Lower lobe of right lung (tissue), 2 donors: ENCODE measurements at regions not wholly inside any gene's neighbourhood (a gene's known extent, or its start where the extent isn't known, plus 50 kb on each side); places are given as distances from the start of the nearest gene placed in this dataset.

Experiments
- ATAC-seq, 2 donors: fragments of 200-7000 bp; cut with Tn5 transposase; one replicate each; pipeline ENCODE4 v1.9.1; 2020 to 2022; ENCODE audit warnings: mild to moderate bottlenecking in 2 of 2, moderate library complexity in 2 of 2
- DNase-seq: peaks from one replicate; pipeline ENCODE4 v3.0.0-alpha.2; 2020
- H3K27ac ChIP-seq: fragments of 200-600 bp; one replicate; pipeline ENCODE4 v1.8.0; 2022
- H3K27me3 ChIP-seq: fragments of 200-600 bp; one replicate; pipeline ENCODE4 v1.8.0; 2022; ENCODE audit warnings: low read depth
- H3K36me3 ChIP-seq: fragments of 200-600 bp; one replicate; pipeline ENCODE4 v1.8.0; 2022; ENCODE audit warnings: mild to moderate bottlenecking
- H3K4me1 ChIP-seq: fragments of 200-600 bp; one replicate; pipeline ENCODE4 v1.8.0; 2022
- H3K4me3 ChIP-seq: fragments of 200-600 bp; one replicate; pipeline ENCODE4 v1.8.0; 2022; ENCODE audit warnings: mild to moderate bottlenecking
- H3K9me3 ChIP-seq: fragments of 200-600 bp; one replicate; pipeline ENCODE4 v1.8.0; 2022
- CTCF ChIP-seq: fragments of 200-600 bp; IDR thresholded peaks from one replicate; pipeline ENCODE4 v1.8.0; 2022; ENCODE audit warnings: antibody characterized with exemption, mild to moderate bottlenecking
- intact Hi-C: fragments of 100-400 bp; cut with DNase I; formaldehyde crosslinking; loops from one replicate; pipeline ENCODE4 v1.11.0; 2022
- donor health status: DM: no; HTN: yes; CAD: no; lungs with severe emphysema.

GRCh38 chr12:41910578-41911320 is 233.9 kb downstream of the GXYLT1 start:
- H3K36me3 ChIP-seq, result no peaks in the 10 kb centered on the region
- no peaks in the 10 kb centered on the region for H3K27me3 ChIP-seq
- H3K27ac ChIP-seq, result no peak overlapping the region
- DNase-seq, result no peak
- intact Hi-C loops, result no loop called here
- H3K9me3 ChIP-seq, result no peaks in the 10 kb centered on the region
- no peak overlapping the region for H3K4me3 ChIP-seq
- TF ChIP-seq CTCF, result no peak
- no peak for ATAC-seq
- no peaks in the 10 kb centered on the region for H3K4me1 ChIP-seq

- intact Hi-C loops, result no loop called here
- Histone ChIP-seq H3K27ac (no peak overlapping the region), H3K9me3 (no peaks in the 10 kb centered on the region), H3K4me1 (no peaks in the 10 kb centered on the region), H3K36me3 (no peaks in the 10 kb centered on the region), H3K4me3 (no peak overlapping the region), H3K27me3 (no peaks in the 10 kb centered on the region)
- no peak for TF ChIP-seq CTCF
- DNase-seq (no peak), ATAC-seq (no peak)
Measured at GRCh38 chr12:41908206-41908605, 236.5 kb downstream of the GXYLT1 start.

GRCh38 chr12:41907550-41907949 is 237.1 kb downstream of the GXYLT1 start:
- Histone ChIP-seq H3K9me3 (no peaks in the 10 kb centered on the region), H3K4me1 (no peaks in the 10 kb centered on the region), H3K27ac (no peak overlapping the region), H3K4me3 (no peak overlapping the region), H3K36me3 (no peaks in the 10 kb centered on the region), H3K27me3 (no peaks in the 10 kb centered on the region)
- no peak for ATAC-seq
- no peak for TF ChIP-seq CTCF
- intact Hi-C loops, result no loop called here
- no peak for DNase-seq

- Histone ChIP-seq H3K27me3 (no peaks in the 10 kb centered on the region), H3K4me1 (no peaks in the 10 kb centered on the region), H3K27ac (no peak overlapping the region), H3K36me3 (no peaks in the 10 kb centered on the region), H3K4me3 (no peak overlapping the region), H3K9me3 (no peaks in the 10 kb centered on the region)
- TF ChIP-seq CTCF, result no peak
- intact Hi-C loops, result no loop called here
- ATAC-seq (no peak), DNase-seq (no peak)
Measured at GRCh38 chr12:41907021-41907420, 237.7 kb downstream of the GXYLT1 start.

GRCh38 chr12:41905759-41906297 is 238.8 kb downstream of the GXYLT1 start:
- TF ChIP-seq CTCF, result no peak
- intact Hi-C loops, result no loop called here
- DNase-seq (no peak), ATAC-seq (no peak)
- no peaks in the 10 kb centered on the region for H3K36me3 ChIP-seq
- H3K4me3 ChIP-seq, result no peak overlapping the region
- no peaks in the 10 kb centered on the region for H3K27me3 ChIP-seq
- no peaks in the 10 kb centered on the region for H3K4me1 ChIP-seq
- H3K27ac ChIP-seq, result no peak overlapping the region
- H3K9me3 ChIP-seq, result no peaks in the 10 kb centered on the region
